Astrocyte (in vitro differentiated cells and primary cell): ENCODE measurements at regions not wholly inside any gene's neighbourhood (a gene's known extent, or its start where the extent isn't known, plus 50 kb on each side); places are given as distances from the start of the nearest gene placed in this dataset.
"Not testable (repeated sequence)": the region's sequence is repeated elsewhere in the genome, so short reads cannot be mapped to it uniquely, and the experiment has no call there.

Experiments
- DNase-seq: peaks from one replicate; pipeline ENCODE4 v3.0.0-alpha.2; 2010; ENCODE audit warnings: low read depth
- FAIRE-seq: peaks from 2 replicates; lab custom pipeline; 2011; peaks lifted over from hg19 to GRCh38; lab: Jason Lieb, UNC
- H2AFZ ChIP-seq: 2 replicates; pipeline ENCODE4 v1.6.0; 2012; ENCODE audit warnings: low read depth, low read length, inconsistent platforms
- H3K27ac ChIP-seq: 2 replicates; pipeline ENCODE4 v1.5.1; 2011; ENCODE audit warnings: low read depth, low read length, inconsistent platforms
- H3K27me3 ChIP-seq: 2 replicates; pipeline ENCODE4 v1.6.0; 2011; ENCODE audit warnings: low read length, inconsistent platforms; ENCODE audit not compliant: insufficient read depth
- H3K36me3 ChIP-seq: 2 replicates; pipeline ENCODE4 v1.5.1; 2011; ENCODE audit warnings: low read length, inconsistent platforms; ENCODE audit not compliant: insufficient read depth
- H3K4me1 ChIP-seq: 2 replicates; pipeline ENCODE4 v1.5.1; 2011; ENCODE audit warnings: low read length, inconsistent platforms; ENCODE audit not compliant: insufficient read depth
- H3K4me2 ChIP-seq: 2 replicates; pipeline ENCODE4 v1.6.0; 2012; ENCODE audit warnings: low read length, inconsistent platforms
- H3K4me3 ChIP-seq: 2 replicates; pipeline ENCODE4 v1.5.1; 2011; ENCODE audit warnings: low read depth, mild to moderate bottlenecking, low read length, inconsistent platforms; ENCODE audit not compliant: insufficient read depth
- H3K79me2 ChIP-seq: 2 replicates; pipeline ENCODE4 v1.6.0; 2012; ENCODE audit warnings: mild to moderate bottlenecking, low read length, inconsistent platforms; ENCODE audit not compliant: insufficient read depth
- H3K9ac ChIP-seq: 2 replicates; pipeline ENCODE4 v1.6.0; 2012; ENCODE audit warnings: mild to moderate bottlenecking, low read length, inconsistent platforms
- H3K9me3 ChIP-seq: 2 replicates; pipeline ENCODE4 v1.5.1; 2012; ENCODE audit warnings: low read depth, mild to moderate bottlenecking, low read length, inconsistent platforms; ENCODE audit not compliant: insufficient read depth
- H4K20me1 ChIP-seq: 2 replicates; pipeline ENCODE4 v1.6.0; 2012; ENCODE audit warnings: low read length, inconsistent platforms; ENCODE audit not compliant: insufficient read depth
- H3K27ac Mint-ChIP-seq: one replicate; pipeline ENCODE4 v1.8.0; 2021; ENCODE audit warnings: mild to moderate bottlenecking, mixed read lengths; ENCODE audit not compliant: unreplicated experiment
- H3K27me3 Mint-ChIP-seq: one replicate; pipeline ENCODE4 v1.8.0; 2021; ENCODE audit warnings: low read depth, mixed read lengths; ENCODE audit not compliant: unreplicated experiment
- H3K36me3 Mint-ChIP-seq: one replicate; pipeline ENCODE4 v1.8.0; 2021; ENCODE audit warnings: low read depth, mixed read lengths; ENCODE audit not compliant: unreplicated experiment
- H3K4me1 Mint-ChIP-seq: one replicate; pipeline ENCODE4 v1.8.0; 2021; ENCODE audit warnings: low read depth, mixed read lengths; ENCODE audit not compliant: unreplicated experiment
- H3K4me3 Mint-ChIP-seq: one replicate; pipeline ENCODE4 v1.8.0; 2021; ENCODE audit warnings: mild to moderate bottlenecking, moderate library complexity, mixed read lengths; ENCODE audit not compliant: unreplicated experiment
- H3K9me3 Mint-ChIP-seq: one replicate; pipeline ENCODE4 v1.8.0; 2021; ENCODE audit warnings: mild to moderate bottlenecking, mixed read lengths; ENCODE audit not compliant: unreplicated experiment
- CTCF ChIP-seq: IDR thresholded peaks from 2 replicates; pipeline ENCODE4 v1.5.1; 2011; ENCODE audit warnings: low read depth, mild to moderate bottlenecking, inconsistent platforms, low read length, moderate library complexity; ENCODE audit not compliant: insufficient read depth
- EZH2 ChIP-seq: IDR thresholded peaks from 2 replicates; pipeline ENCODE4 v1.6.1; 2012; ENCODE audit warnings: mild to moderate bottlenecking, low read length, inconsistent platforms; ENCODE audit not compliant: insufficient read depth

DNA sequence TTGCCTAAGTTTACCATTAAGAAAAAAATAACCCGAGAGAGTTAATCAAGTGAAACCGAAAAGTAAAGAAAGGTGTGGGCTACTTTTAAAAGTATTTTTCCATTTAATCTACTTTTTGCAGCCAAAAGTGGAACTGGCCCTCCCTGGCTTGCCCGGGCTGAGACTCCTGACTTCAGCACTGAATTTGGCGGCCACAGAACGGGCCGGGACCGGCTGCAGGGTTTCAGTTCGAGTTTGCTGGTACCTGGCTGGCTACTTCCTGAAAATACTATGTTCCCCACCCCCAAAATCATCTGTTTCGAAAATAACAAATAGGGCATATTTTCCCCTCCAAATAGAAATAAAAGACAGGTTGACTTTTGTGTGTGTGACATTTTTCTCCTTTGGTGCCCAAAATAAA, 173.4 kb upstream of the EXOC2 start:
- no peaks in the 10 kb centered on the region for H3K36me3 ChIP-seq
- no peaks in the 10 kb centered on the region for H3K79me2 ChIP-seq
- H3K9me3 ChIP-seq = peaks cover 3% of the 10 kb centered on the region
- Mint-ChIP-seq H3K27me3 (peaks cover 24% of the 10 kb centered on the region), H3K27ac (no peak overlapping the region), H3K4me1 (no peaks in the 10 kb centered on the region), H3K4me3 (no peak overlapping the region), H3K36me3 (peaks cover 3% of the 10 kb centered on the region), H3K9me3 (peaks cover 3% of the 10 kb centered on the region)
- H3K4me2 ChIP-seq = no peak overlapping the region
- no peak overlapping the region for H2AFZ ChIP-seq
- no peak overlapping the region for H3K9ac ChIP-seq
- no peak for FAIRE-seq
- no peaks in the 10 kb centered on the region for H3K27me3 ChIP-seq
- no peaks in the 10 kb centered on the region for H4K20me1 ChIP-seq
- TF ChIP-seq CTCF (no peak), EZH2 (no peak)
- H3K4me1 ChIP-seq = no peaks in the 10 kb centered on the region
- no peak overlapping the region for H3K27ac ChIP-seq
- H3K4me3 ChIP-seq = no peak overlapping the region
- no peak for DNase-seq

- Histone ChIP-seq H3K79me2 (no peaks in the 10 kb centered on the region), H3K27me3 (no peaks in the 10 kb centered on the region), H3K36me3 (no peaks in the 10 kb centered on the region), H3K4me1 (no peaks in the 10 kb centered on the region), H2AFZ (no peak overlapping the region), H3K9ac (no peak overlapping the region), H3K4me2 (no peak overlapping the region), H3K4me3 (no peak overlapping the region), H4K20me1 (no peaks in the 10 kb centered on the region), H3K27ac (no peak overlapping the region), H3K9me3 (peaks cover 3% of the 10 kb centered on the region)
- Mint-ChIP-seq H3K9me3 (peaks cover 3% of the 10 kb centered on the region), H3K36me3 (peaks cover 3% of the 10 kb centered on the region), H3K27ac (no peak overlapping the region), H3K27me3 (peaks cover 24% of the 10 kb centered on the region), H3K4me3 (no peak overlapping the region), H3K4me1 (no peaks in the 10 kb centered on the region)
- DNase-seq (no peak), FAIRE-seq (no peak)
- no peak for TF ChIP-seq CTCF
Measured at GRCh38 chr6:865846-866245, 172.9 kb upstream of the EXOC2 start.

DNA sequence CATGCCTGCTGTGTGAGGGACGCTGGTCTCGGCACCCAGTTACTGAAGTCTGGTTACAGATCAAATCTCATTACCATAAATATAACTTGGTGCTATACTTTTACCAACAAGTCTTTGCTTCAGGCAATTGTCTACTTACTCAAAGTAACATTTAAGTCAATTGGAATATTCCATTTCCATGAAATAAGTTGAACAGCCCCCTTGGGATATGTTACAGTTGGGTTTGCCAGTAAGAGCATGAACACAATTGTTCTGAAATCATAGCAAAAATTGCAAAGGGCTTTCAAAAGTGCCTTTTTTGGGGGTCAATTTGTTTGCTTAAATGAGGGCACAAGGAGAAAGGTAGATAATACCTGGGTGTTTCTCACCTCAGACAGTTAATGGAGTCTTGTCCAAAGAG, 170.9 kb upstream of the EXOC2 start:
- Mint-ChIP-seq H3K36me3 (peaks cover 3% of the 10 kb centered on the region), H3K27ac (no peak overlapping the region), H3K9me3 (peaks cover 2% of the 10 kb centered on the region), H3K4me1 (no peaks in the 10 kb centered on the region), H3K4me3 (no peak overlapping the region), H3K27me3 (peaks cover 11% of the 10 kb centered on the region)
- no peak overlapping the region for H3K27ac ChIP-seq
- no peak overlapping the region for H3K4me2 ChIP-seq
- no peak for TF ChIP-seq CTCF
- no peak for TF ChIP-seq EZH2
- no peaks in the 10 kb centered on the region for H3K4me1 ChIP-seq
- no peak for DNase-seq
- H3K36me3 ChIP-seq = no peaks in the 10 kb centered on the region
- H2AFZ ChIP-seq = no peak overlapping the region
- H3K4me3 ChIP-seq = no peak overlapping the region
- H3K9me3 ChIP-seq = peaks cover 3% of the 10 kb centered on the region
- H4K20me1 ChIP-seq = no peaks in the 10 kb centered on the region
- no peak for FAIRE-seq
- no peaks in the 10 kb centered on the region for H3K27me3 ChIP-seq
- H3K9ac ChIP-seq = no peak overlapping the region
- no peaks in the 10 kb centered on the region for H3K79me2 ChIP-seq

- H3K36me3 ChIP-seq, H3K4me1 ChIP-seq, H3K4me3 ChIP-seq, H3K9me3 ChIP-seq, H3K27ac Mint-ChIP-seq, H3K36me3 Mint-ChIP-seq, H3K9ac ChIP-seq, H3K27me3 ChIP-seq, H3K27ac ChIP-seq, H3K4me3 Mint-ChIP-seq, FAIRE-seq, H4K20me1 ChIP-seq, H3K4me2 ChIP-seq, H3K9me3 Mint-ChIP-seq, H3K79me2 ChIP-seq, H2AFZ ChIP-seq, H3K4me1 Mint-ChIP-seq, DNase-seq: not testable (repeated sequence)
- H3K27me3 Mint-ChIP-seq = peaks cover 11% of the 10 kb centered on the region
Measured at GRCh38 chr6:863127-863526, 170.2 kb upstream of the EXOC2 start.
